Lower leg skin (tissue), 4 donors: ENCODE measurements at regions not wholly inside any gene's neighbourhood (a gene's known extent, or its start where the extent isn't known, plus 50 kb on each side); places are given as distances from the start of the nearest gene placed in this dataset.

Source experiments
- DNase-seq, 2 donors: peaks; one replicate each; pipeline ENCODE4 v3.0.0-alpha.2; 2019; ENCODE audit warnings: low spot score in 2 of 2
- H3K4me3 ChIP-seq: fragments of 200-600 bp; sonication (generic); 2 replicates; pipeline ENCODE4 v1.5.1; 2017; ENCODE audit warnings: mild to moderate bottlenecking, low read depth; ENCODE audit not compliant: poor library complexity, severe bottlenecking
- CTCF ChIP-seq, 3 donors: fragments of 450-650 bp; IDR thresholded peaks; one replicate each; pipeline ENCODE4 v1.5.1; 2016; ENCODE audit warnings: antibody characterized with exemption in 3 of 3, mild to moderate bottlenecking in 3 of 3, moderate library complexity in 2 of 3
- POLR2A ChIP-seq, 2 donors: fragments of 450-650 bp; IDR thresholded peaks; one replicate each; pipeline ENCODE4 v1.6.1; 2016 to 2017; ENCODE audit warnings: antibody characterized with exemption in 2 of 2, mild to moderate bottlenecking in 1 of 2, moderate library complexity in 1 of 2
- WGBS, 2 donors: methylation state at CpG; one replicate each; pipeline ENCODE4 v1.1.5; 2018; 5-methylcytosine and 5-hydroxymethylcytosine counted together
- intact Hi-C: fragments of 100-400 bp; cut with DNase I; formaldehyde crosslinking; loops from one replicate; pipeline ENCODE4 v1.15.0; 2023; ENCODE audit warnings: low total_unique reads

- H3K4me3 ChIP-seq, result no peak overlapping the region
- WGBS, 2 donors, result 81 to 88% methylated on average over 2 of the region's 2 CpGs
- no peak for DNase-seq
- intact Hi-C loops, result no loop called here
- no peak for TF ChIP-seq CTCF (IDR thresholded peaks at IDR 0.05)
- no peak for TF ChIP-seq POLR2A (IDR thresholded peaks at IDR 0.05)
Observed at GRCh38 chr2:67142741-67143140, 254.4 kb upstream of the ETAA1 start.

GRCh38 chr2:67145851-67146250 lies 251.3 kb upstream of the ETAA1 start:
- TF ChIP-seq CTCF (IDR thresholded peaks at IDR 0.05) (no peak), POLR2A (IDR thresholded peaks at IDR 0.05) (no peak)
- no peak for DNase-seq
- no peak overlapping the region for H3K4me3 ChIP-seq
- intact Hi-C loops, result no loop called here
- WGBS, 2 donors, result 85 to 96% methylated on average over 1 of the region's 1 CpG

GRCh38 chr2:67156796-67157195 lies 240.3 kb upstream of the ETAA1 start:
- TF ChIP-seq CTCF (IDR thresholded peaks at IDR 0.05) (no peak), POLR2A (IDR thresholded peaks at IDR 0.05) (no peak)
- no peak for DNase-seq
- no peak overlapping the region for H3K4me3 ChIP-seq
- intact Hi-C loops, result no loop called here
- 63 to 76% methylated on average over 3 of the region's 3 CpGs for WGBS, 2 donors

- TF ChIP-seq CTCF (IDR thresholded peaks at IDR 0.05) (no peak), POLR2A (IDR thresholded peaks at IDR 0.05) (no peak)
- H3K4me3 ChIP-seq, result no peak overlapping the region
- no peak for DNase-seq
- intact Hi-C loops, result no loop called here
Observed at GRCh38 chr2:67158718-67159117, 238.4 kb upstream of the ETAA1 start.

GRCh38 chr2:67159929-67160328 lies 237.2 kb upstream of the ETAA1 start:
- WGBS, 2 donors, result 76 to 81% methylated on average over 4 of the region's 4 CpGs
- no peak overlapping the region for H3K4me3 ChIP-seq
- TF ChIP-seq POLR2A (IDR thresholded peaks at IDR 0.05), result no peak
- no peak for TF ChIP-seq CTCF (IDR thresholded peaks at IDR 0.05)
- intact Hi-C loops, result no loop called here
- DNase-seq, result no peak

GRCh38 chr2:67164771-67165522 lies 232.2 kb upstream of the ETAA1 start:
- DNase-seq, result no peak
- H3K4me3 ChIP-seq, result no peak overlapping the region
- 66 to 77% methylated on average over 4 of the region's 4 CpGs for WGBS, 2 donors
- no peak for TF ChIP-seq POLR2A (IDR thresholded peaks at IDR 0.05)
- no peak for TF ChIP-seq CTCF (IDR thresholded peaks at IDR 0.05)
- intact Hi-C loops, result no loop called here
